ENCODE measurements at regions not wholly inside any gene's neighbourhood (a gene's known extent, or its start where the extent isn't known, plus 50 kb on each side); places are given as distances from the start of the nearest gene placed in this dataset.

DNA sequence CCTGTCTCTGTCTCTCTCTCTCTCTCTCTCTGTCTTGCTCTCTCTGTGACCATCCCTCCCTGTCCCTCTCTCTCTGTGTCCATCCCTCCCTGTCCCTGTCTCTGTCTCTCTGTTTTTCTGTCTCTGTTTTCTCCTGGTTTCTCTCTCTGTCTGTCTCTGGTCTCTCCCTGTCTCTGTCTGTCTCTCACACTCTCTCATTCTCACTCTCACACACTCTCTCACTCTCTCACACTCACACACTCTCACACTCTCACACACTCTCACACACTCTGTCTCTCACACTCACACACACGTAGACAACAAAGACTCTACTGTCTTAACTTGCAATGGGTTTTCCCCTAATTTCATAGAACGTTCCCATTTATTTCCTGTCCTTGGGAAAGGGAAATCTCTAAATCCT is 299.5 kb downstream of the FOXL1 start:
- no peak overlapping the region for H3K27ac ChIP-seq
- no peak for TF ChIP-seq ZFX (IDR thresholded peaks at IDR 0.05; ENCODE audit: borderline replicate concordance)

GRCh38 chr16:86878236-86879080 is 300.1 kb downstream of the FOXL1 start:
- H3K27ac ChIP-seq, result no peak overlapping the region
- TF ChIP-seq CTCF (IDR thresholded peaks at IDR 0.05) (no peak), ZFX (IDR thresholded peaks at IDR 0.05; ENCODE audit: borderline replicate concordance) (no peak)

DNA sequence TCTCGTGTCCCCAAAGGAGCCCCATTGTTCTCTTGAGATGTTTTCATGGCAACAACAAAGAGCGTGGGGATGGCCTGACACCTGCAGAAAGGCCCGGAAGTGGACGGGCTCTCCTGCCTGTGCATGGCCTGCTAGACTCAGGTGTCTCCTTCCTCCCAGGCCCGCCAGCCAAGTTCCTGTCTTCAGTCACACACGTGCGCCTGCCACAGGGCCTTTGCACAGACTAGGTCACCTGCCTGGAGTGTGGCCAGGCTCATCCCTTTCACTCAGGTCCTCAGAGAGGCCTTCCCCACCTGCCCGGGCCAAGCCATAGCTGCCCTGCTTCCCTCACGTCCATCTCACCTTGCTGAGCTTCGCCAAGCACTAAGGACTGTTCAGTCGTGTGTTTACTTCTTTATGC is 300.9 kb downstream of the FOXL1 start:
- H3K27ac ChIP-seq, result no peak overlapping the region
- TF ChIP-seq CTCF (IDR thresholded peaks at IDR 0.05), result no peak
- TF ChIP-seq ZFX (IDR thresholded peaks at IDR 0.05; ENCODE audit: borderline replicate concordance), result no peak

GRCh38 chr16:86880316-86881117 is 302.2 kb downstream of the FOXL1 start:
- TF ChIP-seq ZFX (IDR thresholded peaks at IDR 0.05; ENCODE audit: borderline replicate concordance) (no peak), CTCF (IDR thresholded peaks at IDR 0.05) (no peak)
- no peak overlapping the region for H3K27ac ChIP-seq

DNA sequence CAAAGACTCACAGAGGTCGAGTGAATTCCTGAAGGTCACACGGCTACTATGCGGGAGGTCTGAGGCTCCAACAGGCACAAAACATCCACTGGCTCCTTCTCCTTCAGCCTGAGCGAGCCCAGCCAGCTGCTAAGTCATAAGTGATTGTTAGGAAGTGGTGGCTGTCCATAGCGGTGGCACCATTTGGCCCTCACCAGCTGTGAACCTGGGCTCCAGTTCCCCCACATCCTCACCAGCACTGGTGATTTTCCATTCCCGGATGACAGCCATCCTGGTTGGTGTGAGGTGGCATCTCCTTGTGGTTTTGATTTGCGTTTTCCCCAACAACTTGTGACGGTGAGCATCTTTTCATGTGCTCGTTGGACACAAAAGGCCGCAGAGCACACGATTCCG is 302.8 kb downstream of the FOXL1 start:
- no peak overlapping the region for H3K27ac ChIP-seq
- TF ChIP-seq CTCF (IDR thresholded peaks at IDR 0.05), result no peak
- TF ChIP-seq ZFX (IDR thresholded peaks at IDR 0.05; ENCODE audit: borderline replicate concordance), result no peak

DNA sequence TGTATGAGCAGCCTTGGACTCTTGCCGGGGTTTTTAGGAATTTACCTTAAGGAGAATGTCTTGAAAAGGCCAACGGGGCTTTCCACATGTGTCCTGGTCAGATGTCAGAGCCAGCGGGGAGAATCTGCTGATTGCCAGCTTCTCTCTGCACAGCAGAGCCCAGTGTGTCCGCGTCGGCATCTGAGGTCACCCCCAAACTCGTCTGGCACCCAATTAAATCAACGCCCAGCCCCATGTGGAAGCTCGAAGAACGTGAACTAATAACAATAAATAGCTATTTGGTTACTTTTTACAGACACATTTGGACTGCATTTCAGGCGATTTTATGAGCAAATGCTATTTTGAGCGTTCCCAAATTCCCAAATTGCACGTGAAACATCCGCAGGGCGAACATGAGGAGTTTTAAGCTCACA is 303.5 kb downstream of the FOXL1 start:
- TF ChIP-seq CTCF (IDR thresholded peaks at IDR 0.05) (no peak), ZFX (IDR thresholded peaks at IDR 0.05; ENCODE audit: borderline replicate concordance) (no peak)
- no peak overlapping the region for H3K27ac ChIP-seq

GRCh38 chr16:86882586-86883280 is 304.4 kb downstream of the FOXL1 start:
- TF ChIP-seq ZFX (IDR thresholded peaks at IDR 0.05; ENCODE audit: borderline replicate concordance) (no peak), CTCF (IDR thresholded peaks at IDR 0.05) (no peak)
- no peak overlapping the region for H3K27ac ChIP-seq

Measured in 22Rv1 (cell line).